Kidney (tissue), 13 donors: ENCODE measurements at regions not wholly inside any gene's neighbourhood (a gene's known extent, or its start where the extent isn't known, plus 50 kb on each side); places are given as distances from the start of the nearest gene placed in this dataset.

Experiments used
- DNase-seq, 5 donors: peaks; one replicate each; pipeline ENCODE4 v3.0.0-alpha.2; 2013 to 2020
- FAIRE-seq: peaks from 2 replicates; lab custom pipeline; 2012; peaks lifted over from hg19 to GRCh38; lab: Jason Lieb, UNC
- H3K27ac ChIP-seq, 2 donors: one replicate each; pipeline ENCODE4 v1.7.0; 2013; ENCODE audit warnings: low read depth in 2 of 2, low read length in 2 of 2, inconsistent platforms in 1 of 2
- H3K27me3 ChIP-seq: one replicate; pipeline ENCODE4 v1.7.1; 2013; ENCODE audit warnings: low read length, inconsistent platforms; ENCODE audit not compliant: control insufficient read depth, insufficient read depth
- H3K36me3 ChIP-seq, 3 donors: one replicate each; pipeline versions ENCODE4 v1.7.0 to v1.7.1; 2013; ENCODE audit warnings: low read length in 3 of 3, control low read depth in 1 of 3, inconsistent platforms in 1 of 3; ENCODE audit not compliant: insufficient read depth in 3 of 3, control insufficient read depth in 2 of 3
- H3K4me1 ChIP-seq, 3 donors: one replicate each; pipeline versions ENCODE4 v1.7.0 to v1.7.1; 2013; ENCODE audit warnings: low read length in 3 of 3, inconsistent platforms in 1 of 3, low read depth in 1 of 3; ENCODE audit not compliant: control insufficient read depth in 2 of 3, insufficient read depth in 2 of 3
- H3K4me3 ChIP-seq, 3 donors: one replicate each; pipeline versions ENCODE4 v1.7.0 to v1.8.1; 2013; ENCODE audit warnings: low read length in 3 of 3, control low read depth in 1 of 3, inconsistent platforms in 1 of 3
- H3K9ac ChIP-seq, 3 donors: one replicate each; pipeline versions ENCODE4 v1.7.0 to v1.7.1; 2013; ENCODE audit warnings: low read length in 3 of 3, control low read depth in 1 of 3, inconsistent platforms in 1 of 3
- H3K9me3 ChIP-seq, 3 donors: one replicate each; pipeline versions ENCODE4 v1.7.0 to v1.7.1; 2013; ENCODE audit warnings: low read length in 3 of 3, control low read depth in 1 of 3, inconsistent platforms in 1 of 3; ENCODE audit not compliant: control insufficient read depth in 2 of 3, insufficient read depth in 1 of 3
- intact Hi-C: fragments of 100-400 bp; cut with DNase I; formaldehyde crosslinking; loops from one replicate; pipeline ENCODE4 v1.11.1; 2022
- TF ChIP-seq, protein P1 (sequence below): IDR thresholded peaks from 3 replicates; pipeline ENCODE4 v1.5.1; 2012; ENCODE audit warnings: mild to moderate bottlenecking, moderate library complexity, borderline replicate concordance; ENCODE audit not compliant: insufficient read depth; ENCODE audit errors: extremely low read depth
- donor health status: control.
- donor health status: control.
- donor health status: control.
- donor health status: control.
- donor health status: control.
- donor health status: DM: yes; HTN: yes; CAD: no.
- donor health status: Normal renal cell carcinoma (clear cell type).

DNA sequence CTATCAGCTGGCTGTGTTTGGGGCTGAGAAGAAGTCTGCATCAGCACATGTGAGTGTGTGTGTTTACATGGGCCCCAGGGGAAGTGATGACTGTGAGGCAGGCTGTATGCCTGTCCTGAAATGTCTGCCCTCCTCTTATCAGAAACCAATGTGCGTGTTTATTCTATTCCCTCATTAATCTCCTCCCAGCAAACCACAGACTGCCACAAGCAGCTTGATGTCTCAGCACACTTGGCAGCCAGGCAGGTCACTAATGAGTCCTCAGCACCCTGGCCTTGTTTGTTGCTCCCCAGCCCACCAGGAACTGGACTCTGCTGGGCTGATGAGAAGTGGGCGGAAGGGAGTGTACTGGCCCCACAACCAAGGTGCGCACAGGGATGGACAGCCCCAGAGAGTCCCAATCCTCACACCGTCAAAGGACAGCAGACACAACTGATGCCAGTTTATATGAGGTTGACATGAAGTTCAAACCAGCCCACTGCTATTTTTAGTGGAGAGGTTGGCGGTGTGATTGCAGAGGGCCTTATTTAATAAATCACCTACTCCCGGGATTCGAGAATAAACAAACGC, 225.8 kb downstream of the ETS1 start:
- no peaks in the 10 kb centered on the region for H3K36me3 ChIP-seq
- no peaks in the 10 kb centered on the region for H3K27me3 ChIP-seq
- DNase-seq: no peak
- TF ChIP-seq, protein P1, sequence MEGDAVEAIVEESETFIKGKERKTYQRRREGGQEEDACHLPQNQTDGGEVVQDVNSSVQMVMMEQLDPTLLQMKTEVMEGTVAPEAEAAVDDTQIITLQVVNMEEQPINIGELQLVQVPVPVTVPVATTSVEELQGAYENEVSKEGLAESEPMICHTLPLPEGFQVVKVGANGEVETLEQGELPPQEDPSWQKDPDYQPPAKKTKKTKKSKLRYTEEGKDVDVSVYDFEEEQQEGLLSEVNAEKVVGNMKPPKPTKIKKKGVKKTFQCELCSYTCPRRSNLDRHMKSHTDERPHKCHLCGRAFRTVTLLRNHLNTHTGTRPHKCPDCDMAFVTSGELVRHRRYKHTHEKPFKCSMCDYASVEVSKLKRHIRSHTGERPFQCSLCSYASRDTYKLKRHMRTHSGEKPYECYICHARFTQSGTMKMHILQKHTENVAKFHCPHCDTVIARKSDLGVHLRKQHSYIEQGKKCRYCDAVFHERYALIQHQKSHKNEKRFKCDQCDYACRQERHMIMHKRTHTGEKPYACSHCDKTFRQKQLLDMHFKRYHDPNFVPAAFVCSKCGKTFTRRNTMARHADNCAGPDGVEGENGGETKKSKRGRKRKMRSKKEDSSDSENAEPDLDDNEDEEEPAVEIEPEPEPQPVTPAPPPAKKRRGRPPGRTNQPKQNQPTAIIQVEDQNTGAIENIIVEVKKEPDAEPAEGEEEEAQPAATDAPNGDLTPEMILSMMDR: no peak
- H3K9ac ChIP-seq: no peak overlapping the region
- H3K4me3 ChIP-seq: no peak overlapping the region
- no peaks in the 10 kb centered on the region for H3K4me1 ChIP-seq
- no peak overlapping the region for H3K27ac ChIP-seq
- no peak for FAIRE-seq
- H3K9me3 ChIP-seq: no peaks in the 10 kb centered on the region
- intact Hi-C loops: no loop called here

DNA sequence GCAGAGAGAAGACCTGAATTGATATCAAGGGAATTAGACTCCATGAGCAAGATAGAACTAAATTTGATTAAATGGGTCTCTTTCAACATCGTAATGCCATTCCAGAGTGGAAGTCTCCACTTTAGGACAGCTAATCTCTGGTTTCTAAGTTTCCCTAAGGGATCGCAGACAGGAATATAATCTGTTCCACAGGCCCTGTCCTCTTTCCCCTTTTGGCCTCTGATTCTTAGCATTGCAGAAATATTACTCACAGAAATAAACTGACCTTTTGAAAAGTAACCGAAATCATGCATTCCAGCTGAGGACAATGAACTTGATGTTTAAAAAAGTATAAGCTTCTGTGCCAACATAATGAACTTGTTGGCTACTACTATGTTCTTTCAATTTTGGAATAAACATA, 227.8 kb downstream of the ETS1 start:
- Histone ChIP-seq H3K9ac (no peak overlapping the region), H3K4me3 (no peak overlapping the region), H3K36me3 (no peaks in the 10 kb centered on the region), H3K27me3 (no peaks in the 10 kb centered on the region), H3K9me3 (no peaks in the 10 kb centered on the region), H3K27ac (no peak overlapping the region), H3K4me1 (no peaks in the 10 kb centered on the region)
- intact Hi-C loops: no loop called here
- FAIRE-seq (no peak), DNase-seq (no peak)
- TF ChIP-seq, protein P1: no peak

DNA sequence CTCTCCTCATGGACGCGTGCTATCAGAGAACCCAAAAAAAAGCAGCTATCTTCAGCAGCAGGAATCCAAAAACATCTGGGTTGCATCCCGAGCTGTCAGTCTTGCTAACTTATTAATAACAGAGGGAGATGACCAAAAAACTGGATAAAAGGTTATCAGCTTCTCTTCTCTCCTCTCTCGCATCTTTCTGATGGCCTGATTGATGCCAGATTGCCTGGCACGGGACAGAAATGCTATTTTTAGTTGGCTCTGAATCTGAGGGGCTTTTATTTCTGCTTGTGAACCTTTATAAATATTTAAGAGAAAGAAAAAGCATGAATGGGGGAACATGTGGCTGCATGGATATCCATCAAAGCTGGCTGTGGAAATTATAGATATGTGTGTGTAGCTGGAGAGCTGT, 230.3 kb downstream of the ETS1 start:
- no peak for FAIRE-seq
- intact Hi-C loops: no loop called here

More for the DNA sequence above, 230.3 kb downstream of the ETS1 start:
- Histone ChIP-seq H3K9me3 (no peaks in the 10 kb centered on the region), H3K27ac (no peak overlapping the region), H3K9ac (no peak overlapping the region), H3K4me3 (no peak overlapping the region), H3K27me3 (no peaks in the 10 kb centered on the region), H3K4me1 (no peaks in the 10 kb centered on the region), H3K36me3 (no peaks in the 10 kb centered on the region)
- TF ChIP-seq, protein P1: no peak
- DNase-seq: peak in 1 of 5 donors; percentile 55
